WTC11 (cell line): ENCODE measurements at regions not wholly inside any gene's neighbourhood (a gene's known extent, or its start where the extent isn't known, plus 50 kb on each side); places are given as distances from the start of the nearest gene placed in this dataset.

Experiments
- ATF1 ChIP-seq: sonication (generic); formaldehyde crosslinking; IDR thresholded peaks from 2 replicates; pipeline ENCODE4 v1.8.1; 2023; ENCODE audit warnings: mild to moderate bottlenecking, moderate library complexity, missing genetic modification reagents
- CREB1 ChIP-seq: sonication (generic); formaldehyde crosslinking; IDR thresholded peaks from 2 replicates; pipeline ENCODE4 v1.8.0; 2023; ENCODE audit warnings: mild to moderate bottlenecking, missing genetic modification reagents
- CTCF ChIP-seq: fragments of 200-600 bp; IDR thresholded peaks from 2 replicates; pipeline ENCODE4 v1.8.0; 2022; ENCODE audit warnings: antibody characterized with exemption
- E2F1 ChIP-seq: sonication (generic); formaldehyde crosslinking; IDR thresholded peaks from 2 replicates; pipeline ENCODE4 v1.8.0; 2022; ENCODE audit warnings: mild to moderate bottlenecking, missing genetic modification reagents
- GABPB1 ChIP-seq: sonication (generic); formaldehyde crosslinking; IDR thresholded peaks from 2 replicates; pipeline ENCODE4 v1.8.1; 2023; ENCODE audit warnings: mild to moderate bottlenecking, missing genetic modification reagents
- OVOL2 ChIP-seq: fragments of 250-450 bp; sonication (Bioruptor Pico); IDR thresholded peaks from 2 replicates; pipeline ENCODE4 v1.9.0; 2021; ENCODE audit warnings: mild to moderate bottlenecking, borderline replicate concordance
- STAT6 ChIP-seq: sonication (generic); formaldehyde crosslinking; conservative IDR thresholded peaks from 2 replicates; pipeline ENCODE4 v1.8.1; 2023; ENCODE audit warnings: mild to moderate bottlenecking, low read depth, missing genetic modification reagents, moderate library complexity
- ZNF671 ChIP-seq: fragments of 250-450 bp; sonication (Bioruptor Pico); IDR thresholded peaks from 2 replicates; pipeline ENCODE4 v1.8.0; 2021; ENCODE audit warnings: mild to moderate bottlenecking
- TF ChIP-seq, protein P1 (sequence below): fragments of 250-450 bp; sonication (Bioruptor Pico); IDR thresholded peaks from 2 replicates; pipeline ENCODE4 v2.1.2; 2022; ENCODE audit warnings: mild to moderate bottlenecking, moderate library complexity

DNA sequence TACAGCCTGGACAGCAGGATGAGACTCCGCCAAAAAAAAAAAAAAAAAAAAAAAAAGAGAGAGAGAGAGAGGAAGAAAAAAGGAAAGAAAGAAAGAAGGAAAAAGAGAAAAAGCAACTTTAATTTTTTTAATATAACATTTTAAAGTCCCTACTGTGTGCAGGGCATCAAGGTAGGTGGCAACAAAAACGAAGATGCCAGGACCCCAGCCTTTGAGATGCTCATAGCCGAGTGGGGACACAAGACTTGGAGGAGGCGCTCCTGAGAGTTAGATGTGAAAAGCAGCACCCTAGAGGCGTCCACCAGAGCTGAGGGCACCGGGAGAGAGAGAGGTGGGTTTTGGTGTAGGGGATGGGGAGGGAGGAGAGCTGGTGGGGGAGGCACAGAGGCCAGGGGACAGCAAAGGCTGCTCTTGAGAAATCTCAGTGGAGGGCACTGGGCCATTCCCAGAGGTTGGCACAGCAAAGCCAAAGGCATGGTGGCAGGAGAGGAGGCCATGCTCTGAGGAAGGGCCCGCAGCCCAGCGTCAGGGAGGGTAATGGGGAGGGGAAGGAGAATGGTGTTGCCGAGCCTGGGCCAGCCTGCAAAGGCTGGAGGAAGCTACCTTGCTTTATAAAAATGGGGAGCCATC, 135.6 kb downstream of the C9orf50 start:
- TF ChIP-seq E2F1 (CRISPR knock-in tag) = no peak
- TF ChIP-seq OVOL2 (CRISPR knock-in tag) = no peak
- no peak for TF ChIP-seq CTCF
- no peak for TF ChIP-seq ATF1 (CRISPR knock-in tag)
- TF ChIP-seq CREB1 (CRISPR knock-in tag) = no peak
- TF ChIP-seq, protein P1, sequence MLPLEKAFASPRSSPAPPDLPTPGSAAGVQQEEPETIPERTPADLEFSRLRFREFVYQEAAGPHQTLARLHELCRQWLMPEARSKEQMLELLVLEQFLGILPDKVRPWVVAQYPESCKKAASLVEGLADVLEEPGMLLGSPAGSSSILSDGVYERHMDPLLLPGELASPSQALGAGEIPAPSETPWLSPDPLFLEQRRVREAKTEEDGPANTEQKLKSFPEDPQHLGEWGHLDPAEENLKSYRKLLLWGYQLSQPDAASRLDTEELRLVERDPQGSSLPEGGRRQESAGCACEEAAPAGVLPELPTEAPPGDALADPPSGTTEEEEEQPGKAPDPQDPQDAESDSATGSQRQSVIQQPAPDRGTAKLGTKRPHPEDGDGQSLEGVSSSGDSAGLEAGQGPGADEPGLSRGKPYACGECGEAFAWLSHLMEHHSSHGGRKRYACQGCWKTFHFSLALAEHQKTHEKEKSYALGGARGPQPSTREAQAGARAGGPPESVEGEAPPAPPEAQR (CRISPR knock-in tag) = no peak
- TF ChIP-seq ZNF671 (CRISPR knock-in tag) = no peak
- no peak for TF ChIP-seq STAT6 (CRISPR knock-in tag)
- TF ChIP-seq GABPB1 (CRISPR knock-in tag) = no peak
